ENCODE measurements at regions not wholly inside any gene's neighbourhood (a gene's known extent, or its start where the extent isn't known, plus 50 kb on each side); places are given as distances from the start of the nearest gene placed in this dataset.

GRCh38 chr12:126797525-126797924 lies 1469.4 kb upstream of the TMEM132C start:
- H3K27ac Mint-ChIP-seq = no peak overlapping the region
- no peak overlapping the region for H3K4me3 Mint-ChIP-seq

More at GRCh38 chr12:126797525-126797924, 1469.4 kb upstream of the TMEM132C start:
- Histone ChIP-seq H2BK20ac (ENCODE audit: low read depth, low read length, poor library complexity, severe bottlenecking) (no peak overlapping the region), H3K9ac (ENCODE audit: extremely low read depth, insufficient read length, low read length) (no peak overlapping the region), H2BK5ac (ENCODE audit: insufficient read length, low read length) (no peak overlapping the region), H4K91ac (ENCODE audit: insufficient read length, low read depth, low read length) (no peak overlapping the region), H2BK120ac (ENCODE audit: low read depth, low read length, poor library complexity, severe bottlenecking) (no peak overlapping the region), H2BK15ac (ENCODE audit: low read depth, low read length) (no peak overlapping the region), H3K23ac (ENCODE audit: insufficient read length, low read depth, low read length) (no peak overlapping the region), H2AFZ (ENCODE audit: low read length) (no peak overlapping the region), H3K27ac (ENCODE audit: insufficient read length, low read depth, low read length) (no peak overlapping the region), H3K23me2 (ENCODE audit: insufficient read length, low read depth, low read length, poor library complexity, severe bottlenecking) (no peaks in the 10 kb centered on the region), H4K5ac (ENCODE audit: insufficient read length, low read depth, low read length) (no peak overlapping the region), H3K4ac (ENCODE audit: low read depth, low read length) (no peak overlapping the region), H3K56ac (ENCODE audit: insufficient read length, low read depth, low read length) (no peak overlapping the region), H4K8ac (replicated peaks; ENCODE audit: insufficient read length, low read depth, low read length) (no peak overlapping the region), H3K79me1 (ENCODE audit: insufficient read depth, low read depth, low read length, poor library complexity, severe bottlenecking) (no peaks in the 10 kb centered on the region), H2AK5ac (ENCODE audit: insufficient read length, low read length) (no peak overlapping the region), H3T11ph (ENCODE audit: low read length) (no peak overlapping the region), H3K27me3 (ENCODE audit: insufficient read depth, low read length) (no peaks in the 10 kb centered on the region), H3K4me1 (ENCODE audit: insufficient read depth, low read length) (no peaks in the 10 kb centered on the region), H3K9me3 (ENCODE audit: control insufficient read depth, low read depth, low read length) (no peaks in the 10 kb centered on the region), H3K4me2 (ENCODE audit: insufficient read depth, insufficient read length, low read length) (no peak overlapping the region), H3K79me2 (ENCODE audit: insufficient read depth, low read length) (no peaks in the 10 kb centered on the region), H3K18ac (ENCODE audit: insufficient read length, low read depth, low read length) (no peak overlapping the region), H4K20me1 (ENCODE audit: control insufficient read depth, insufficient read depth, insufficient read length) (no peaks in the 10 kb centered on the region), H3K14ac (ENCODE audit: insufficient read depth, low read length) (no peak overlapping the region), H2BK12ac (ENCODE audit: insufficient read length, low read depth, low read length) (no peak overlapping the region)
- no CpG with 5 or more reads among the region's 5 CpGs for WGBS (ENCODE audit: extremely low coverage, insufficient read length, low lambda C conversion rate)
- DNase-seq = no peak
- Mint-ChIP-seq H3K9me3 (no peaks in the 10 kb centered on the region; a peak in 1 of 5 replicates), H3K36me3 (ENCODE audit: insufficient read depth in 1 of 3, low read depth in 3 of 3) (no peaks in the 10 kb centered on the region), H3K27me3 (ENCODE audit: low read depth) (no peaks in the 10 kb centered on the region), H3K4me1 (no peaks in the 10 kb centered on the region)
- TF ChIP-seq CTCF (conservative IDR thresholded peaks at IDR 0.05) = no peak

Measured in H9 (cell line).